Gastrocnemius medialis (tissue), 4 donors: ENCODE measurements at regions not wholly inside any gene's neighbourhood (a gene's known extent, or its start where the extent isn't known, plus 50 kb on each side); places are given as distances from the start of the nearest gene placed in this dataset.

ENCODE experiments used
- POLR2A ChIP-seq, 2 donors: fragments of 450-650 bp; IDR thresholded peaks; one replicate each; pipeline ENCODE4 v1.6.1; 2017; ENCODE audit warnings: antibody characterized with exemption in 2 of 2, mild to moderate bottlenecking in 2 of 2, moderate library complexity in 2 of 2
- TF ChIP-seq, protein P1 (sequence below), 5 experiments: fragments of 450-650 bp in 3 of 5; fragments of 200-600 bp in 2 of 5; sonication (generic) in 2 of 5; IDR thresholded peaks in 4 of 5; conservative IDR thresholded peaks in 1 of 5; 1 replicate in 4 of 5; 2 replicates in 1 of 5; pipeline ENCODE4 v1.5.1; 2016 to 2019; ENCODE audit warnings: antibody characterized with exemption in 5 of 5, mild to moderate bottlenecking in 3 of 5, moderate library complexity in 3 of 5

DNA sequence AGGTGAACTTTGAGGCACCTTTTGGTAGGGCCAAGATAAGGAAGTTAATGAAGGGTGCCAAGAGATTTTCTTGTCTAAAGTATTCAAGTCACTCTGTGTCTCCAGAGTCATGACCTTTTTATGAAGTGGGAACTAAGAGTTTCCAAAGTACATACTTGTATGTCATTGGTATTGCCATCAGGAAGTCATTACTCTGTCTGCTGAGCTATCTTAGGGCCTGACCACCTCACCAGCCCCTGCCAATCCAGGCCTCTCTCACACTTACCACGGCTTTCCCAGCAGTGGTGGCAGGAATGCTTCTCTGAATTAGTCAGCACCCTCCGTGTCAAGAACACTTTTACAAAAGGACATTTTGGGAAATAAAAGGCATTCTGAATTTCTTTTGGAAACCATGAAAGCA, 192.8 kb upstream of the MTNR1B start:
- TF ChIP-seq, protein P1, sequence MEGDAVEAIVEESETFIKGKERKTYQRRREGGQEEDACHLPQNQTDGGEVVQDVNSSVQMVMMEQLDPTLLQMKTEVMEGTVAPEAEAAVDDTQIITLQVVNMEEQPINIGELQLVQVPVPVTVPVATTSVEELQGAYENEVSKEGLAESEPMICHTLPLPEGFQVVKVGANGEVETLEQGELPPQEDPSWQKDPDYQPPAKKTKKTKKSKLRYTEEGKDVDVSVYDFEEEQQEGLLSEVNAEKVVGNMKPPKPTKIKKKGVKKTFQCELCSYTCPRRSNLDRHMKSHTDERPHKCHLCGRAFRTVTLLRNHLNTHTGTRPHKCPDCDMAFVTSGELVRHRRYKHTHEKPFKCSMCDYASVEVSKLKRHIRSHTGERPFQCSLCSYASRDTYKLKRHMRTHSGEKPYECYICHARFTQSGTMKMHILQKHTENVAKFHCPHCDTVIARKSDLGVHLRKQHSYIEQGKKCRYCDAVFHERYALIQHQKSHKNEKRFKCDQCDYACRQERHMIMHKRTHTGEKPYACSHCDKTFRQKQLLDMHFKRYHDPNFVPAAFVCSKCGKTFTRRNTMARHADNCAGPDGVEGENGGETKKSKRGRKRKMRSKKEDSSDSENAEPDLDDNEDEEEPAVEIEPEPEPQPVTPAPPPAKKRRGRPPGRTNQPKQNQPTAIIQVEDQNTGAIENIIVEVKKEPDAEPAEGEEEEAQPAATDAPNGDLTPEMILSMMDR (IDR thresholded peaks at IDR 0.05 in 4 of 5, conservative IDR thresholded peaks at IDR 0.05 in 1 of 5): no peak
- no peak for TF ChIP-seq POLR2A (IDR thresholded peaks at IDR 0.05)
